HepG2 (cell line): ENCODE measurements at regions not wholly inside any gene's neighbourhood (a gene's known extent, or its start where the extent isn't known, plus 50 kb on each side); places are given as distances from the start of the nearest gene placed in this dataset.

Experiments
- MATR3 ChIP-seq: sonication (generic); formaldehyde crosslinking; IDR thresholded peaks from 2 replicates; pipeline ENCODE4 v1.4.0; 2020; ENCODE audit warnings: missing genetic modification reagents
- MIER3 ChIP-seq: IDR thresholded peaks from 2 replicates; pipeline ENCODE4 v1.6.1; 2016; ENCODE audit warnings: missing compliant biosample characterization, borderline replicate concordance
- NR2F2 ChIP-seq: IDR thresholded peaks from 2 replicates; pipeline ENCODE4 v1.6.1; 2012; ENCODE audit warnings: low read depth, inconsistent platforms, borderline replicate concordance
- RARG ChIP-seq: sonication (generic); formaldehyde crosslinking; IDR thresholded peaks from 2 replicates; pipeline ENCODE4 v1.4.0; 2020; ENCODE audit warnings: low read depth, mild to moderate bottlenecking, missing genetic modification reagents
- SOX6 ChIP-seq, 2 experiments: fragments of 450-650 bp in 1 of 2; sonication (generic) in 1 of 2; formaldehyde crosslinking in 1 of 2; IDR thresholded peaks; 2 replicates each; pipeline versions ENCODE4 v1.4.0 to v1.6.1; 2017 to 2020; ENCODE audit warnings: antibody characterized with exemption in 1 of 2, mild to moderate bottlenecking in 1 of 2, missing genetic modification reagents in 1 of 2
- TSC22D2 ChIP-seq: sonication (generic); formaldehyde crosslinking; IDR thresholded peaks from 2 replicates; pipeline ENCODE4 v1.5.1; 2020; ENCODE audit warnings: missing genetic modification reagents, mild to moderate bottlenecking, borderline replicate concordance
- ZMYM3 ChIP-seq: sonication (generic); formaldehyde crosslinking; IDR thresholded peaks from 2 replicates; pipeline ENCODE4 v1.5.1; 2020; ENCODE audit warnings: mild to moderate bottlenecking, missing genetic modification reagents
- ZNF788 ChIP-seq: sonication (generic); formaldehyde crosslinking; IDR thresholded peaks from 2 replicates; pipeline ENCODE4 v1.5.0; 2020; ENCODE audit warnings: mild to moderate bottlenecking, missing genetic modification reagents, borderline replicate concordance
- ZNF83 ChIP-seq: sonication (generic); formaldehyde crosslinking; IDR thresholded peaks from 2 replicates; pipeline ENCODE4 v1.4.0; 2020; ENCODE audit warnings: missing genetic modification reagents, mild to moderate bottlenecking, borderline replicate concordance
- TF ChIP-seq, protein P1 (sequence below): sonication (generic); formaldehyde crosslinking; IDR thresholded peaks from 2 replicates; pipeline ENCODE4 v1.4.0; 2020; ENCODE audit warnings: missing genetic modification reagents
- TF ChIP-seq, protein P2 (sequence below): IDR thresholded peaks from 2 replicates; pipeline ENCODE4 v1.6.1; 2012; ENCODE audit warnings: low read depth, low read length, improper control_type of control experiment
- TF ChIP-seq, protein P3 (sequence below): sonication (generic); formaldehyde crosslinking; IDR thresholded peaks from 2 replicates; pipeline ENCODE4 v1.4.0; 2020; ENCODE audit warnings: missing genetic modification reagents, borderline replicate concordance
- TF ChIP-seq, protein P4 (sequence below): sonication (generic); formaldehyde crosslinking; IDR thresholded peaks from 2 replicates; pipeline ENCODE4 v1.4.0; 2020; ENCODE audit warnings: missing genetic modification reagents, borderline replicate concordance
- TF ChIP-seq, protein P5 (sequence below): sonication (generic); formaldehyde crosslinking; IDR thresholded peaks from 2 replicates; pipeline ENCODE4 v1.4.0; 2020; ENCODE audit warnings: low read depth, mild to moderate bottlenecking, missing genetic modification reagents
- TF ChIP-seq, protein P6 (sequence below): IDR thresholded peaks from 2 replicates; pipeline ENCODE4 v1.6.1; 2016; ENCODE audit warnings: mild to moderate bottlenecking

DNA sequence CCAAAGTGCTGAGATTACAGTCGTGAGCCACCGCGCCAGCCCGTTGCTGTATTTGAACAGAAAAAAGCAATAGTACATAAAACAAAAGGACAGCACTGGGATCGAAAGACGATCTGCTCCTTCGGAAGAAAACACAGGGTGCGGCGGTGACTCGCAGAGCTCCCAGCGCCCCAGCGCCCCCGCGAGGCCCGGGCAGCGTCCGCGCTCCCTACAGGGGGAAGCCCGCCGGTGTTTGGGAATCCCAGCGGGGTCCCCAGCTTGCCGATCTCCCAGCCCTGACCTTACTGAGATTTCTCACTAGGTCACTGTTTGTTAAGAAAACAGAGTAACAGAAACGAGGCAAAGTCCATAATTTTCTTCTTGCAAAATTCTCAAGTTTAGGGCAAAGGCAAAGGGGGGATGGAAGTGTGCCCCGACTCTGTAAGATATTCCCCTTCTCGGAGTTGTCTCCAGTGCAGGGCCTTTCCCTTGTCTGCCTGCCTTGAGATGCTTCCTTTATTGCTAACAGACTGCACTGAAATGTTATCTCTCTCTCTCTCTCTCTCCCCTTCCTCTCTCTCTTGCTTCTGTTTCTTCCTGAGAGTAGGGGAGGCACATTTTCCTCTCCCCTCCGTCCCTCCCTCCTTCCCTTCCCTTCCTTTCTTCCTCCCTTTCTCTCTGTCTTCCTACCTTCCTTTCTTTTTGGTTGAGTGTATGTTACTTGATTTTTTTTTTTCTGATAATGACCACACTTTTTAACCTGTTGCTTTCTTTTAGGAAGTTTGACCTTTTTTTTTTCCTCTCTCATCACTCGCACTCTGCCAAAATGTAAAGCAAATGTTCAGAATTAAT, 91.9 kb downstream of the TMEM30B start (continued):
- TF ChIP-seq, protein P1, sequence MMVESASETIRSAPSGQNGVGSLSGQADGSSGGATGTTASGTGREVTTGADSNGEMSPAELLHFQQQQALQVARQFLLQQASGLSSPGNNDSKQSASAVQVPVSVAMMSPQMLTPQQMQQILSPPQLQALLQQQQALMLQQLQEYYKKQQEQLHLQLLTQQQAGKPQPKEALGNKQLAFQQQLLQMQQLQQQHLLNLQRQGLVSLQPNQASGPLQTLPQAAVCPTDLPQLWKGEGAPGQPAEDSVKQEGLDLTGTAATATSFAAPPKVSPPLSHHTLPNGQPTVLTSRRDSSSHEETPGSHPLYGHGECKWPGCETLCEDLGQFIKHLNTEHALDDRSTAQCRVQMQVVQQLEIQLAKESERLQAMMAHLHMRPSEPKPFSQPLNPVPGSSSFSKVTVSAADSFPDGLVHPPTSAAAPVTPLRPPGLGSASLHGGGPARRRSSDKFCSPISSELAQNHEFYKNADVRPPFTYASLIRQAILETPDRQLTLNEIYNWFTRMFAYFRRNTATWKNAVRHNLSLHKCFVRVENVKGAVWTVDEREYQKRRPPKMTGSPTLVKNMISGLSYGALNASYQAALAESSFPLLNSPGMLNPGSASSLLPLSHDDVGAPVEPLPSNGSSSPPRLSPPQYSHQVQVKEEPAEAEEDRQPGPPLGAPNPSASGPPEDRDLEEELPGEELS = no peak
- TF ChIP-seq, protein P2, sequence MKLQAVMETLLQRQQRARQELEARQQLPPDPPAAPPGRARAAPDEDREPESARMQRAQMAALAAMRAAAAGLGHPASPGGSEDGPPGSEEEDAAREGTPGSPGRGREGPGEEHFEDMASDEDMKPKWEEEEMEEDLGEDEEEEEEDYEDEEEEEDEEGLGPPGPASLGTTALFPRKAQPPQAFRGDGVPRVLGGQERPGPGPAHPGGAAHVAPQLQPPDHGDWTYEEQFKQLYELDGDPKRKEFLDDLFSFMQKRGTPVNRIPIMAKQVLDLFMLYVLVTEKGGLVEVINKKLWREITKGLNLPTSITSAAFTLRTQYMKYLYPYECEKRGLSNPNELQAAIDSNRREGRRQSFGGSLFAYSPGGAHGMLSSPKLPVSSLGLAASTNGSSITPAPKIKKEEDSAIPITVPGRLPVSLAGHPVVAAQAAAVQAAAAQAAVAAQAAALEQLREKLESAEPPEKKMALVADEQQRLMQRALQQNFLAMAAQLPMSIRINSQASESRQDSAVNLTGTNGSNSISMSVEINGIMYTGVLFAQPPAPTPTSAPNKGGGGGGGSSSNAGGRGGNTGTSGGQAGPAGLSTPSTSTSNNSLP = no peak
- TF ChIP-seq ZNF83 (CRISPR knock-in tag) (no peak), RARG (CRISPR knock-in tag) (no peak), ZMYM3 (CRISPR knock-in tag) (peak; percentile 80), SOX6 (IDR thresholded peaks at IDR 0.05) (no peak), SOX6 (CRISPR knock-in tag; IDR thresholded peaks at IDR 0.05) (peak; percentile 22; the same call in 1 of the 2 replicates), NR2F2 (0 out of 2 replicates have a peak, but pooled peaks have one; percentile 30), ZNF788 (CRISPR knock-in tag) (no peak), MATR3 (CRISPR knock-in tag) (no peak), MIER3 (no peak), TSC22D2 (no peak)
- TF ChIP-seq, protein P3, sequence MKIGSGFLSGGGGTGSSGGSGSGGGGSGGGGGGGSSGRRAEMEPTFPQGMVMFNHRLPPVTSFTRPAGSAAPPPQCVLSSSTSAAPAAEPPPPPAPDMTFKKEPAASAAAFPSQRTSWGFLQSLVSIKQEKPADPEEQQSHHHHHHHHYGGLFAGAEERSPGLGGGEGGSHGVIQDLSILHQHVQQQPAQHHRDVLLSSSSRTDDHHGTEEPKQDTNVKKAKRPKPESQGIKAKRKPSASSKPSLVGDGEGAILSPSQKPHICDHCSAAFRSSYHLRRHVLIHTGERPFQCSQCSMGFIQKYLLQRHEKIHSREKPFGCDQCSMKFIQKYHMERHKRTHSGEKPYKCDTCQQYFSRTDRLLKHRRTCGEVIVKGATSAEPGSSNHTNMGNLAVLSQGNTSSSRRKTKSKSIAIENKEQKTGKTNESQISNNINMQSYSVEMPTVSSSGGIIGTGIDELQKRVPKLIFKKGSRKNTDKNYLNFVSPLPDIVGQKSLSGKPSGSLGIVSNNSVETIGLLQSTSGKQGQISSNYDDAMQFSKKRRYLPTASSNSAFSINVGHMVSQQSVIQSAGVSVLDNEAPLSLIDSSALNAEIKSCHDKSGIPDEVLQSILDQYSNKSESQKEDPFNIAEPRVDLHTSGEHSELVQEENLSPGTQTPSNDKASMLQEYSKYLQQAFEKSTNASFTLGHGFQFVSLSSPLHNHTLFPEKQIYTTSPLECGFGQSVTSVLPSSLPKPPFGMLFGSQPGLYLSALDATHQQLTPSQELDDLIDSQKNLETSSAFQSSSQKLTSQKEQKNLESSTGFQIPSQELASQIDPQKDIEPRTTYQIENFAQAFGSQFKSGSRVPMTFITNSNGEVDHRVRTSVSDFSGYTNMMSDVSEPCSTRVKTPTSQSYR (CRISPR knock-in tag) = 0 out of 2 replicates have a peak, but pooled peaks have one; percentile 8
- TF ChIP-seq, protein P4, sequence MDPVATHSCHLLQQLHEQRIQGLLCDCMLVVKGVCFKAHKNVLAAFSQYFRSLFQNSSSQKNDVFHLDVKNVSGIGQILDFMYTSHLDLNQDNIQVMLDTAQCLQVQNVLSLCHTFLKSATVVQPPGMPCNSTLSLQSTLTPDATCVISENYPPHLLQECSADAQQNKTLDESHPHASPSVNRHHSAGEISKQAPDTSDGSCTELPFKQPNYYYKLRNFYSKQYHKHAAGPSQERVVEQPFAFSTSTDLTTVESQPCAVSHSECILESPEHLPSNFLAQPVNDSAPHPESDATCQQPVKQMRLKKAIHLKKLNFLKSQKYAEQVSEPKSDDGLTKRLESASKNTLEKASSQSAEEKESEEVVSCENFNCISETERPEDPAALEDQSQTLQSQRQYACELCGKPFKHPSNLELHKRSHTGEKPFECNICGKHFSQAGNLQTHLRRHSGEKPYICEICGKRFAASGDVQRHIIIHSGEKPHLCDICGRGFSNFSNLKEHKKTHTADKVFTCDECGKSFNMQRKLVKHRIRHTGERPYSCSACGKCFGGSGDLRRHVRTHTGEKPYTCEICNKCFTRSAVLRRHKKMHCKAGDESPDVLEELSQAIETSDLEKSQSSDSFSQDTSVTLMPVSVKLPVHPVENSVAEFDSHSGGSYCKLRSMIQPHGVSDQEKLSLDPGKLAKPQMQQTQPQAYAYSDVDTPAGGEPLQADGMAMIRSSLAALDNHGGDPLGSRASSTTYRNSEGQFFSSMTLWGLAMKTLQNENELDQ (CRISPR knock-in tag) = no peak
- TF ChIP-seq, protein P5, sequence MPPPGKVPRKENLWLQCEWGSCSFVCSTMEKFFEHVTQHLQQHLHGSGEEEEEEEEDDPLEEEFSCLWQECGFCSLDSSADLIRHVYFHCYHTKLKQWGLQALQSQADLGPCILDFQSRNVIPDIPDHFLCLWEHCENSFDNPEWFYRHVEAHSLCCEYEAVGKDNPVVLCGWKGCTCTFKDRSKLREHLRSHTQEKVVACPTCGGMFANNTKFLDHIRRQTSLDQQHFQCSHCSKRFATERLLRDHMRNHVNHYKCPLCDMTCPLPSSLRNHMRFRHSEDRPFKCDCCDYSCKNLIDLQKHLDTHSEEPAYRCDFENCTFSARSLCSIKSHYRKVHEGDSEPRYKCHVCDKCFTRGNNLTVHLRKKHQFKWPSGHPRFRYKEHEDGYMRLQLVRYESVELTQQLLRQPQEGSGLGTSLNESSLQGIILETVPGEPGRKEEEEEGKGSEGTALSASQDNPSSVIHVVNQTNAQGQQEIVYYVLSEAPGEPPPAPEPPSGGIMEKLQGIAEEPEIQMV = 0 out of 2 replicates have a peak, but pooled peaks have one; percentile 45
- TF ChIP-seq, protein P6, sequence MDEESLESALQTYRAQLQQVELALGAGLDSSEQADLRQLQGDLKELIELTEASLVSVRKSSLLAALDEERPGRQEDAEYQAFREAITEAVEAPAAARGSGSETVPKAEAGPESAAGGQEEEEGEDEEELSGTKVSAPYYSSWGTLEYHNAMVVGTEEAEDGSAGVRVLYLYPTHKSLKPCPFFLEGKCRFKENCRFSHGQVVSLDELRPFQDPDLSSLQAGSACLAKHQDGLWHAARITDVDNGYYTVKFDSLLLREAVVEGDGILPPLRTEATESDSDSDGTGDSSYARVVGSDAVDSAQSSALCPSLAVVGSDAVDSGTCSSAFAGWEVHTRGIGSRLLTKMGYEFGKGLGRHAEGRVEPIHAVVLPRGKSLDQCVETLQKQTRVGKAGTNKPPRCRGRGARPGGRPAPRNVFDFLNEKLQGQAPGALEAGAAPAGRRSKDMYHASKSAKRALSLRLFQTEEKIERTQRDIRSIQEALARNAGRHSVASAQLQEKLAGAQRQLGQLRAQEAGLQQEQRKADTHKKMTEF (CRISPR knock-in tag) = peak; percentile 49; the same call in 1 of the 2 replicates
